ENCODE measurements at regions not wholly inside any gene's neighbourhood (a gene's known extent, or its start where the extent isn't known, plus 50 kb on each side); places are given as distances from the start of the nearest gene placed in this dataset.

DNA sequence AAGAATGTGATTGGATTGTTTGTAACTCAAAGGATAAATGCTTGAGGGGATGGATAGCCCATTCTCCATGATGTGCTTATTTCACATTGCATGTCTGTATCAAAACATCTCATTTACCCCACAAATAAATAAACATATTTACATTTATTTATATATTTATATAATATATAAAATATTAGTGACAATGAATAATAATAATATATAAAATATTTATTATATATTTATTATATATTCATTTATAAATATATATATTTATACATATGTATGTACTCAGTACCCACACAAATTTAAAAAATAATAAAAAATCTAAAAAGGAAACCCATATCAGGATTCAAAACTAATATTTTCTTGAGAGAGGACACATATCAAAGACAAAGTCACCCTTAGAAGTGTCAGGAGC, 429.9 kb downstream of the KCNJ2 start:
- no peak for TF ChIP-seq TEAD4 (IDR thresholded peaks at IDR 0.05)
- TF ChIP-seq TAF1 (IDR thresholded peaks at IDR 0.05; ENCODE audit: low read depth): no peak
- no peak for TF ChIP-seq TCF12 (IDR thresholded peaks at IDR 0.05; ENCODE audit: low read depth)
- TF ChIP-seq FOXM1 (IDR thresholded peaks at IDR 0.05; ENCODE audit: borderline replicate concordance, low read depth): no peak
- TF ChIP-seq, protein P1, sequence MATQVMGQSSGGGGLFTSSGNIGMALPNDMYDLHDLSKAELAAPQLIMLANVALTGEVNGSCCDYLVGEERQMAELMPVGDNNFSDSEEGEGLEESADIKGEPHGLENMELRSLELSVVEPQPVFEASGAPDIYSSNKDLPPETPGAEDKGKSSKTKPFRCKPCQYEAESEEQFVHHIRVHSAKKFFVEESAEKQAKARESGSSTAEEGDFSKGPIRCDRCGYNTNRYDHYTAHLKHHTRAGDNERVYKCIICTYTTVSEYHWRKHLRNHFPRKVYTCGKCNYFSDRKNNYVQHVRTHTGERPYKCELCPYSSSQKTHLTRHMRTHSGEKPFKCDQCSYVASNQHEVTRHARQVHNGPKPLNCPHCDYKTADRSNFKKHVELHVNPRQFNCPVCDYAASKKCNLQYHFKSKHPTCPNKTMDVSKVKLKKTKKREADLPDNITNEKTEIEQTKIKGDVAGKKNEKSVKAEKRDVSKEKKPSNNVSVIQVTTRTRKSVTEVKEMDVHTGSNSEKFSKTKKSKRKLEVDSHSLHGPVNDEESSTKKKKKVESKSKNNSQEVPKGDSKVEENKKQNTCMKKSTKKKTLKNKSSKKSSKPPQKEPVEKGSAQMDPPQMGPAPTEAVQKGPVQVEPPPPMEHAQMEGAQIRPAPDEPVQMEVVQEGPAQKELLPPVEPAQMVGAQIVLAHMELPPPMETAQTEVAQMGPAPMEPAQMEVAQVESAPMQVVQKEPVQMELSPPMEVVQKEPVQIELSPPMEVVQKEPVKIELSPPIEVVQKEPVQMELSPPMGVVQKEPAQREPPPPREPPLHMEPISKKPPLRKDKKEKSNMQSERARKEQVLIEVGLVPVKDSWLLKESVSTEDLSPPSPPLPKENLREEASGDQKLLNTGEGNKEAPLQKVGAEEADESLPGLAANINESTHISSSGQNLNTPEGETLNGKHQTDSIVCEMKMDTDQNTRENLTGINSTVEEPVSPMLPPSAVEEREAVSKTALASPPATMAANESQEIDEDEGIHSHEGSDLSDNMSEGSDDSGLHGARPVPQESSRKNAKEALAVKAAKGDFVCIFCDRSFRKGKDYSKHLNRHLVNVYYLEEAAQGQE (IDR thresholded peaks at IDR 0.05; ENCODE audit: low read depth): no peak
- no peak for TF ChIP-seq NFIC (IDR thresholded peaks at IDR 0.05)
- TF ChIP-seq, protein P2, sequence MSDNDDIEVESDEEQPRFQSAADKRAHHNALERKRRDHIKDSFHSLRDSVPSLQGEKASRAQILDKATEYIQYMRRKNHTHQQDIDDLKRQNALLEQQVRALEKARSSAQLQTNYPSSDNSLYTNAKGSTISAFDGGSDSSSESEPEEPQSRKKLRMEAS (IDR thresholded peaks at IDR 0.05): no peak
- no peak for TF ChIP-seq EP300 (IDR thresholded peaks at IDR 0.05; ENCODE audit: borderline replicate concordance)
- no peak for TF ChIP-seq EGR1 (IDR thresholded peaks at IDR 0.05)
